Fibroblast of mammary gland (primary cell): ENCODE measurements at regions not wholly inside any gene's neighbourhood (a gene's known extent, or its start where the extent isn't known, plus 50 kb on each side); places are given as distances from the start of the nearest gene placed in this dataset.
A peak's percentile ranks its signal among the peaks of the same experiment; 100 is the strongest.

Experiments
- DNase-seq: peaks from one replicate; pipeline ENCODE4 v3.0.0-alpha.2; 2010; ENCODE audit warnings: low read depth
- H3K4me3 ChIP-seq: 2 replicates; pipeline ENCODE4 v1.5.1; 2011; ENCODE audit warnings: low read depth, mild to moderate bottlenecking, low read length, moderate library complexity; ENCODE audit not compliant: control insufficient read depth
- TF ChIP-seq, protein P1 (sequence below): conservative IDR thresholded peaks from 2 replicates; pipeline ENCODE4 v1.5.1; 2011; ENCODE audit warnings: low read depth, low read length, inconsistent platforms; ENCODE audit not compliant: control insufficient read depth, insufficient read depth

DNA sequence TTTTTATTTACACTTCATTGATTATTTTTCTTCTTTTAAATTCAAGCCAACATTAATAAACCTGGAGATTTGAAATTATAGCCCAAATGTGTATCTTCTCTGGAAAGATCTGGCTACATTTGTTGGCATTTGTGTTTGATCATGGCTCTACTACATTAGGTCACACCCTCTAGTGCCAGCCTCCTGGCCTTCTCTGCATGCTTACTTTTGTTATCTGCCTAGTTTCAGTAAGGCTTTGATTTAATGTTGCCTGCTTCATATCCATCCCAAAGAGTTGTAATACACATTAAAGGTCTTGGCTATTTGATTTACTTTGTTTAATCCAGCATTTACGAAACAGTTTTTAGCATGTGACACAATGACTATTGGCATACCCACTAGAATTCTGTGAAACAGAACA, 224.5 kb downstream of the TRAM1L1 start:
- DNase-seq = no peak
- H3K4me3 ChIP-seq = no peak overlapping the region
- TF ChIP-seq, protein P1, sequence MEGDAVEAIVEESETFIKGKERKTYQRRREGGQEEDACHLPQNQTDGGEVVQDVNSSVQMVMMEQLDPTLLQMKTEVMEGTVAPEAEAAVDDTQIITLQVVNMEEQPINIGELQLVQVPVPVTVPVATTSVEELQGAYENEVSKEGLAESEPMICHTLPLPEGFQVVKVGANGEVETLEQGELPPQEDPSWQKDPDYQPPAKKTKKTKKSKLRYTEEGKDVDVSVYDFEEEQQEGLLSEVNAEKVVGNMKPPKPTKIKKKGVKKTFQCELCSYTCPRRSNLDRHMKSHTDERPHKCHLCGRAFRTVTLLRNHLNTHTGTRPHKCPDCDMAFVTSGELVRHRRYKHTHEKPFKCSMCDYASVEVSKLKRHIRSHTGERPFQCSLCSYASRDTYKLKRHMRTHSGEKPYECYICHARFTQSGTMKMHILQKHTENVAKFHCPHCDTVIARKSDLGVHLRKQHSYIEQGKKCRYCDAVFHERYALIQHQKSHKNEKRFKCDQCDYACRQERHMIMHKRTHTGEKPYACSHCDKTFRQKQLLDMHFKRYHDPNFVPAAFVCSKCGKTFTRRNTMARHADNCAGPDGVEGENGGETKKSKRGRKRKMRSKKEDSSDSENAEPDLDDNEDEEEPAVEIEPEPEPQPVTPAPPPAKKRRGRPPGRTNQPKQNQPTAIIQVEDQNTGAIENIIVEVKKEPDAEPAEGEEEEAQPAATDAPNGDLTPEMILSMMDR = no peak

DNA sequence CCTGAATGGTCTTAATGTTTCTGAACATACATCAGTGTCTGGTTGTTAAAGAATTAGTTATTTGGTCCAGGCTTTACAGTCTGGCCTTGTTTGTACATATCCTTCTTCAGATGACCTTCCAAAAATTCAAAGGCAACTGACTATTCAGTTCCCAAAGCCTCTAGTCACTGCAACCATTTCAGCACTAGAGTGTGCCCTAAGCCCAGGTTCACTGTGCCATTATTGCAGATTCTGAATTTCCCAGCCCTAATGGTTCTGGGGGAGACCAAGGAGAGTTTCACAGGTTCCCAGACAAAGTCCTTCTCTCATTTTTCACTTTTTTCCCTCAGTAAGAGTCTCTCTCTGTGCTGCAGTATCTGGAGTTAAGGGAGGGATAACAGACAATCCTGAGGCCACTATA, 235.8 kb downstream of the TRAM1L1 start:
- no peak overlapping the region for H3K4me3 ChIP-seq
- DNase-seq = no peak
- TF ChIP-seq, protein P1 = no peak

DNA sequence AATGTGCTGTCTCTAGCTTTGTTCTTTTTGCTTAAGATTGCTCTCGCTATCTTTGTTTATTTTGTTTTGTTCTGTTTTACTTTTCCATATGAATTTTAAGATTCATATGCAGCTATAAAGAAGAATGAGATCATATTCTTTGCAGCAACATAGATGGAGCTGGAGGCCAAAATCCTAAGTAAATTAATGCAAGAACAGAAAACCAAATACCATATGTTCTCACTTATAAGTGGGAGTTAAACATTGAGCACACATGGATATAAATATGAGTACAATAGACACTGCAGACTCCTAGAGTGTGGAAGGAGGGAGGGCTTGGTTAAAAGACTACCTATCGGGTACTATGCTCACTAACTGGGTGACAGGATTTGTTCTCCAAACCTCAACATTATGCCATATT, 237.8 kb downstream of the TRAM1L1 start:
- no peak overlapping the region for H3K4me3 ChIP-seq
- DNase-seq = no peak
- TF ChIP-seq, protein P1 = no peak

DNA sequence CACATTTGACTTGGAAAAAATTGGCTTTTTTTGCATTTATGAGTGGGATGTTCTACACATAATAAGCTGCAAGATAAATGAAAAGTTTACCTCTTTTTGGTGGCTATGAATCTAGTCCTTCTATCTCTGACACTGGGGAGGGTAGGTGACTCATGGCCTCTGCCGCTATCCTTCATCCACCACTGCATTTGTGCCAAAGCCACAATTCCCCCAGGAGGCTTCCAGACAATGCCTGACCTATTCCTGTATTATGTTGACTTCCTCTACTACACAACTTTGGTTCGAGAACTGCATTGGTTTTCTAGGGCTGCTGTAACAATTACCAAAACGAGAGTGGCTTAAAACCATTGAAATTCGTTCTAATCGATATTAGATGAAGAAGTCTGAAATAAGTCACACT, 245.6 kb downstream of the TRAM1L1 start:
- TF ChIP-seq, protein P1 = no peak
- peak; percentile 3 for DNase-seq
- H3K4me3 ChIP-seq = no peak overlapping the region

DNA sequence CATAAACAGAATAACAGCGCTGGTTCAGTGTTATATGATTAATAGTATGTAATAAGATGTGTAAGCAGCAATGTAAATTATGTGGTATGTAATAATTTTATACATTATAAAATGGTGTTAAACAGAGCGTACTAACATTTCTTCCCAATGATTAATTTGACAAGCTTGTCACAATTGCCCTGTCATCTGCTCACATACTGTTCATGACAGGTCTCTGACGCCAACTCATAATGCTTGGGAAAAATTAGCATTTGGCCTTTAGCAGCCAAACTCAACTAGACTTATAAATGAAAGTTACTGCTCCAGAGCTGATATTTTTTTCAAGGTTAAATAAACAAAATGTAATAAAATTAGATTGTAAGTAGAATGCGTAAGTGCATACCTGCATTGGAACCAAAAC, 246.8 kb downstream of the TRAM1L1 start:
- TF ChIP-seq, protein P1 = no peak
- no peak overlapping the region for H3K4me3 ChIP-seq
- no peak for DNase-seq

DNA sequence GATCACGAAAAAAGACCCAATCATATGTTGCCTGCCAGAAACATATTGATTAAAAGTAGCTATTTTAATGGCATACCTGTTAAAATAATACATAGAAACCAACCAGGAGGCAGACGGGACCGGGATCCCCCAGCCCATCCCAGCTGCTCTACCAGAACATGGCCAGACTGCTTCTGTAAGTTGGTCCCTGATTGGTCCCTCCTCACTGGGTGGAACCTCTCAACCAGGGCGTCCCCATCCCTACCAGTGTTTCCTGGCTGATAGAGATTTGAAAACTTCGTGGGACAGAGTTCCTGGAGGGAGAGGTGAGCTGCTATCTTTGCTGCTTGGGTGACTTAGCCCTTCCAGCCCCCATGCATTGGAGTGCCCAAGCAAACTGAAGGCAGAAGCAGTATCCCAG, 256.2 kb downstream of the TRAM1L1 start:
- H3K4me3 ChIP-seq = no peak overlapping the region
- no peak for DNase-seq
- TF ChIP-seq, protein P1 = no peak

DNA sequence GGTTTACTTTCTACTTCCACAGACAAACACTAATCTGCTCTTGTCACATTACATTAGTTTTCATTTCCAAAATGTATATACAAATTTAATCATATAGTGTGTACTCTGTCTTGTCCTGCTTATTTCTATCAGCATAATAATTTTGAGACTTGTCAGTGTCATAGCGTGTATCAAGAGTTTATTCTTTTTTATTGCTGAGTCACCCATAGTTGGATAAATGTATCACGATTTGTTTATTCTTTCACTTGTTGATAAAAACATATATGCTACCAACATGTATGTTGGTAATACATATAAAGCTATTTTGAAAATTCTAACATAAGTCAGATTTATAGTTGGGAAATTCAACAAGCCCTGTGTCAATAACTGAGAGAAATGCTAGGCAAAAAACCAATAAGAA, 261.2 kb downstream of the TRAM1L1 start:
- no peak for DNase-seq
- H3K4me3 ChIP-seq = no peak overlapping the region
- TF ChIP-seq, protein P1 = no peak
